CD4-positive, CD25-positive, alpha-beta regulatory T cell (primary cell): ENCODE measurements at regions not wholly inside any gene's neighbourhood (a gene's known extent, or its start where the extent isn't known, plus 50 kb on each side); places are given as distances from the start of the nearest gene placed in this dataset.

Experiments
- ATAC-seq, 2 donors: fragments of 150-1000 bp; cut with Tn5 transposase; one replicate each; pipeline ENCODE4 v1.10.0; 2021; ENCODE audit warnings: low read depth in 2 of 2, moderate number of reproducible peaks in 2 of 2, moderate library complexity in 1 of 2
- DNase-seq, 3 donors: peaks; one replicate each; pipeline versions ENCODE4 v3.0.0 to v3.0.0-alpha.2; 2012 to 2022; ENCODE audit warnings: mixed read lengths in 1 of 3
- H3K27ac ChIP-seq: one replicate; pipeline ENCODE4 v1.7.0; 2013; ENCODE audit warnings: mild to moderate bottlenecking, low read length; ENCODE audit not compliant: insufficient read depth, poor library complexity, severe bottlenecking
- H3K27me3 ChIP-seq: one replicate; pipeline ENCODE4 v1.7.0; 2013; ENCODE audit warnings: low read length; ENCODE audit not compliant: control insufficient read depth, insufficient read depth
- H3K36me3 ChIP-seq: one replicate; pipeline ENCODE4 v1.7.0; 2013; ENCODE audit warnings: mild to moderate bottlenecking, low read length, moderate library complexity; ENCODE audit not compliant: control insufficient read depth, insufficient read depth
- H3K4me1 ChIP-seq: 2 replicates; pipeline ENCODE4 v1.7.0; 2013; ENCODE audit warnings: mild to moderate bottlenecking, low read length; ENCODE audit not compliant: insufficient read depth, control insufficient read depth, poor library complexity, severe bottlenecking
- H3K4me3 ChIP-seq: one replicate; pipeline ENCODE4 v1.7.0; 2013; ENCODE audit warnings: low read depth, mild to moderate bottlenecking, low read length, moderate library complexity
- H3K9me3 ChIP-seq, 2 experiments: 1 replicate in 1 of 2; 2 replicates in 1 of 2; pipeline ENCODE4 v1.7.0; 2013; ENCODE audit warnings: low read length in 2 of 2, mild to moderate bottlenecking in 1 of 2, moderate library complexity in 1 of 2; ENCODE audit not compliant: control insufficient read depth in 2 of 2
- H3K27ac Mint-ChIP-seq, 3 donors: one replicate each; pipeline ENCODE4 v1.8.0; 2020 to 2022; ENCODE audit warnings: mild to moderate bottlenecking in 3 of 3, mixed read lengths in 3 of 3, moderate library complexity in 2 of 3
- H3K27me3 Mint-ChIP-seq: one replicate; pipeline ENCODE4 v1.8.0; 2022; ENCODE audit warnings: mild to moderate bottlenecking, mixed read lengths
- H3K36me3 Mint-ChIP-seq: one replicate; pipeline ENCODE4 v1.8.0; 2020; ENCODE audit warnings: mixed read lengths
- H3K4me1 Mint-ChIP-seq, 4 donors: one replicate each; pipeline ENCODE4 v1.8.0; 2020 to 2022; ENCODE audit warnings: mixed read lengths in 4 of 4, mild to moderate bottlenecking in 1 of 4
- H3K4me3 Mint-ChIP-seq, 4 donors: one replicate each; pipeline ENCODE4 v1.8.0; 2020 to 2022; ENCODE audit warnings: mild to moderate bottlenecking in 4 of 4, mixed read lengths in 4 of 4, moderate library complexity in 3 of 4
- H3K9me3 Mint-ChIP-seq, 7 donors: one replicate each; pipeline ENCODE4 v1.8.0; 2020 to 2022; ENCODE audit warnings: mixed read lengths in 7 of 7, mild to moderate bottlenecking in 3 of 7, moderate library complexity in 2 of 7

- ATAC-seq: no peak
- H3K4me3 Mint-ChIP-seq: no peak overlapping the region
Observed at GRCh38 chr3:193945143-193945542, 190.8 kb upstream of the HES1 start.

DNA sequence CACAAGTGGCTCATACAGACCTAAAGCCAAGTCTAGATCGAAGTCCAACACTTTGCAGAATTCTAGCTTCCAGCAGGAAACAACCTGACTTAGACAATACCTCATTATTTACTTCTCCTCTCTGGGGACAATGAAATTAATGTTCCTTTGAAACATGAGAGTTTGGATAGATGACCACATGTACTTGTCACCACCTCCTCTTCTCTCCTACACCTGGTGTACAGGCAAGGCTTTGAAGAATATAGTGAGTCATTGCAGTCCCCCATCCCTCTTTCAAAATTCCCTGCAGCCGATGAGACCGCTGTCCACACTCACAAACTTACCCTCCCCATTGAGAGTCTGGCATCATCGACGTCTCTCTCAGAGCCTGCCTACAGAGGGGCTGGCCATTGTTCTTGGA lies 189.0 kb upstream of the HES1 start:
- no peak overlapping the region for H3K27ac Mint-ChIP-seq
- Histone ChIP-seq H3K36me3 (no peaks in the 10 kb centered on the region), H3K4me1 (no peaks in the 10 kb centered on the region), H3K4me3 (no peak overlapping the region), H3K9me3 (no peaks in the 10 kb centered on the region), H3K27me3 (no peaks in the 10 kb centered on the region), H3K27ac (no peak overlapping the region)
- no peaks in the 10 kb centered on the region for H3K36me3 Mint-ChIP-seq
- no peak overlapping the region for H3K4me3 Mint-ChIP-seq
- peaks cover 0 to 2% (median 0%) of the 10 kb centered on the region in 7 donors for H3K9me3 Mint-ChIP-seq
- ATAC-seq: no peak
- peaks cover 5% of the 10 kb centered on the region for H3K27me3 Mint-ChIP-seq
- H3K4me1 Mint-ChIP-seq: peaks cover 0 to 2% (median under 1%) of the 10 kb centered on the region in 4 donors
- DNase-seq: no peak

More at GRCh38 chr3:193945143-193945542, 190.8 kb upstream of the HES1 start:
- Histone ChIP-seq H3K36me3 (no peaks in the 10 kb centered on the region), H3K27ac (no peak overlapping the region), H3K4me3 (no peak overlapping the region), H3K27me3 (no peaks in the 10 kb centered on the region), H3K9me3 (no peaks in the 10 kb centered on the region), H3K4me1 (no peaks in the 10 kb centered on the region)
- no peaks in the 10 kb centered on the region for H3K36me3 Mint-ChIP-seq
- peaks cover 16% of the 10 kb centered on the region for H3K27me3 Mint-ChIP-seq
- H3K27ac Mint-ChIP-seq: no peak overlapping the region
- DNase-seq: no peak
- H3K9me3 Mint-ChIP-seq: peaks cover 0 to 2% (median 0%) of the 10 kb centered on the region in 7 donors
- H3K4me1 Mint-ChIP-seq: peaks cover 0 to 2% (median under 1%) of the 10 kb centered on the region in 4 donors

DNA sequence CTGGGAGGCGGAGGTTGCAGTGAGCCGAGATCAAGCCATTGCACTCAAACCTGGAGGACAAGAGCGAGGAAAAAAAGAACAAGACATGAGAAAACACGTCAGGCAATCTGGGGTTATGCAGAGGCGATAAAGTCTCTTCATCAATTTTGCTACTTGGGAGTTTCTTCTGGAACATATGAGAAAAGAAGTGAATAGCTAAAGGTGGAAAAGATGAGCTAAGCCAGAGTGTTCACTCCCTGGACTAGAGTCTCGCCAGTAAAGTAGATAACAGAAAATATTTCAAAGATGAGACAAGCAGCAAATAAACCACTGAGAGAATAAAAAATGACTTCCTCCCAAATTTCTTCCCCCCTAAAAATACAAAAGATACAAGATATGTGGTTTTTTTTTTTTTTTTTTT lies 188.4 kb upstream of the HES1 start:
- H3K4me1 ChIP-seq: no peaks in the 10 kb centered on the region
- Mint-ChIP-seq H3K27me3 (peaks cover 5% of the 10 kb centered on the region), H3K4me3 (no peak overlapping the region), H3K9me3 (peaks cover 0 to 2% (median 0%) of the 10 kb centered on the region in 7 donors), H3K27ac (no peak overlapping the region), H3K36me3 (no peaks in the 10 kb centered on the region), H3K4me1 (peaks cover 0 to 2% (median under 1%) of the 10 kb centered on the region in 4 donors)
- H3K27ac ChIP-seq: no peak overlapping the region
- DNase-seq (no peak), ATAC-seq (no peak)
- H3K36me3 ChIP-seq: no peaks in the 10 kb centered on the region
- H3K27me3 ChIP-seq: peaks cover 2% of the 10 kb centered on the region
- H3K4me3 ChIP-seq: no peak overlapping the region
- no peaks in the 10 kb centered on the region for H3K9me3 ChIP-seq

- Histone ChIP-seq H3K4me1 (no peaks in the 10 kb centered on the region), H3K36me3 (no peaks in the 10 kb centered on the region), H3K27ac (no peak overlapping the region), H3K4me3 (no peak overlapping the region), H3K9me3 (no peaks in the 10 kb centered on the region), H3K27me3 (peaks cover 4% of the 10 kb centered on the region)
- ATAC-seq: no peak
- H3K4me1 Mint-ChIP-seq: peaks cover 0 to 2% (median under 1%) of the 10 kb centered on the region in 4 donors
- peaks cover 5% of the 10 kb centered on the region for H3K27me3 Mint-ChIP-seq
- H3K36me3 Mint-ChIP-seq: no peaks in the 10 kb centered on the region
- DNase-seq: no peak
- H3K4me3 Mint-ChIP-seq: no peak overlapping the region
- peaks cover 0 to 5% (median 0%) of the 10 kb centered on the region in 7 donors for H3K9me3 Mint-ChIP-seq
- H3K27ac Mint-ChIP-seq: peak overlapping the region in 1 of 3 donors; percentile 94
Observed at GRCh38 chr3:193948459-193948858, 187.5 kb upstream of the HES1 start.

- peaks cover 0 to 2% (median under 1%) of the 10 kb centered on the region in 4 donors for H3K4me1 Mint-ChIP-seq
- no peak overlapping the region for H3K4me3 ChIP-seq
- H3K27me3 Mint-ChIP-seq: peaks cover 5% of the 10 kb centered on the region
Observed at GRCh38 chr3:193951859-193952258, 184.1 kb upstream of the HES1 start.

GRCh38 chr3:193954752-193955151 lies 181.2 kb upstream of the HES1 start:
- no peak for DNase-seq
- no peaks in the 10 kb centered on the region for H3K4me1 ChIP-seq
- peak overlapping the region in 1 of 4 donors; percentile 71 for H3K4me3 Mint-ChIP-seq

More at GRCh38 chr3:193951859-193952258, 184.1 kb upstream of the HES1 start:
- Mint-ChIP-seq H3K9me3 (peaks cover 0 to 20% (median 14%) of the 10 kb centered on the region in 7 donors), H3K27ac (no peak overlapping the region), H3K4me3 (no peak overlapping the region), H3K36me3 (no peaks in the 10 kb centered on the region)
- no peak for DNase-seq
- H3K36me3 ChIP-seq: no peaks in the 10 kb centered on the region
- no peak for ATAC-seq
- H3K27me3 ChIP-seq: peaks cover 12% of the 10 kb centered on the region
- H3K9me3 ChIP-seq: peaks cover 16 to 18% of the 10 kb centered on the region in 2 experiments
- H3K4me1 ChIP-seq: no peaks in the 10 kb centered on the region
- no peak overlapping the region for H3K27ac ChIP-seq

GRCh38 chr3:193955719-193956118 lies 180.2 kb upstream of the HES1 start:
- Histone ChIP-seq H3K27me3 (peaks cover 12% of the 10 kb centered on the region), H3K27ac (no peak overlapping the region), H3K36me3 (no peaks in the 10 kb centered on the region), H3K9me3 (peaks cover 16 to 18% of the 10 kb centered on the region in 2 experiments), H3K4me3 (no peak overlapping the region), H3K4me1 (no peaks in the 10 kb centered on the region)
- no peak for ATAC-seq
- H3K27me3 Mint-ChIP-seq: peaks cover 8% of the 10 kb centered on the region
- no peak for DNase-seq
- H3K4me3 Mint-ChIP-seq: no peak overlapping the region
- no peaks in the 10 kb centered on the region for H3K4me1 Mint-ChIP-seq
- H3K9me3 Mint-ChIP-seq: peaks cover 0 to 20% (median 14%) of the 10 kb centered on the region in 7 donors
- H3K36me3 Mint-ChIP-seq: no peaks in the 10 kb centered on the region
- H3K27ac Mint-ChIP-seq: no peak overlapping the region

More at GRCh38 chr3:193954752-193955151, 181.2 kb upstream of the HES1 start:
- Mint-ChIP-seq H3K36me3 (no peaks in the 10 kb centered on the region), H3K9me3 (peaks cover 0 to 20% (median 14%) of the 10 kb centered on the region in 7 donors), H3K27me3 (peaks cover 5% of the 10 kb centered on the region), H3K27ac (no peak overlapping the region), H3K4me1 (no peaks in the 10 kb centered on the region)
- Histone ChIP-seq H3K9me3 (peaks cover 16 to 18% of the 10 kb centered on the region in 2 experiments), H3K4me3 (no peak overlapping the region), H3K36me3 (no peaks in the 10 kb centered on the region), H3K27ac (no peak overlapping the region), H3K27me3 (peaks cover 12% of the 10 kb centered on the region)
- ATAC-seq: no peak

GRCh38 chr3:193959861-193960260 lies 176.1 kb upstream of the HES1 start:
- DNase-seq: no peak
- Histone ChIP-seq H3K9me3 (peaks cover 7 to 8% of the 10 kb centered on the region in 2 experiments), H3K27me3 (peaks cover 2% of the 10 kb centered on the region), H3K36me3 (no peaks in the 10 kb centered on the region), H3K27ac (no peak overlapping the region), H3K4me3 (no peak overlapping the region), H3K4me1 (peaks cover 6% of the 10 kb centered on the region)
- Mint-ChIP-seq H3K4me3 (no peak overlapping the region), H3K36me3 (no peaks in the 10 kb centered on the region), H3K4me1 (peaks cover 0 to 18% (median 6%) of the 10 kb centered on the region in 4 donors), H3K27ac (no peak overlapping the region), H3K27me3 (peaks cover 19% of the 10 kb centered on the region), H3K9me3 (peaks cover 0 to 12% (median 3%) of the 10 kb centered on the region in 7 donors)
- ATAC-seq: no peak
